GM12878 (cell line): ENCODE measurements at regions not wholly inside any gene's neighbourhood (a gene's known extent, or its start where the extent isn't known, plus 50 kb on each side); places are given as distances from the start of the nearest gene placed in this dataset.
A peak's percentile ranks its signal among the peaks of the same experiment; 100 is the strongest.

Experiments used
- ATAC-seq: fragments of 200-7000 bp; cut with Tn5 transposase; 3 replicates; pipeline ENCODE4 v1.9.1; 2020; ENCODE audit warnings: mild to moderate bottlenecking, moderate library complexity
- BruUV-seq: library from RNA; stranded (reverse); fragments of 400-500 nt; replicated peaks from 2 replicates; lab custom pipeline; 2021; lab: Mats Ljungman, UMichigan
- CTCF ChIA-PET: fragments of 300-600 bp; sonication (Branson Sonifier 250); formaldehyde crosslinking; extraction: SDS; loops from one replicate; lab custom pipeline; 2021; ENCODE audit warnings: inconsistent platforms; lab: Yijun Ruan, JAX
- POLR2A ChIA-PET: fragments of 350-600 bp; formaldehyde crosslinking; extraction: SDS; loops from one replicate; lab custom pipeline; 2021; ENCODE audit warnings: inconsistent platforms; lab: Charles Lee
- RAD21 ChIA-PET: fragments of 300-600 bp; sonication (Branson Sonifier 250); formaldehyde crosslinking; loops from one replicate; lab custom pipeline; 2023; ENCODE audit warnings: antibody characterized with exemption; ENCODE audit not compliant: unreplicated experiment; lab: Charles Lee
- SMC1A ChIA-PET: fragments of 300-600 bp; sonication (Branson Sonifier 250); formaldehyde crosslinking; loops from one replicate; lab custom pipeline; 2023; ENCODE audit not compliant: unreplicated experiment, uncharacterized antibody; lab: Charles Lee
- DNase-seq: peaks from one replicate; pipeline ENCODE4 v3.0.0-alpha.2; 2011; ENCODE audit warnings: low read depth, low spot score
- FAIRE-seq: peaks from 3 replicates; lab custom pipeline; 2011; peaks lifted over from hg19 to GRCh38; lab: Jason Lieb, UNC
- H2AFZ ChIP-seq: 2 replicates; pipeline ENCODE4 v1.6.0; 2011; ENCODE audit warnings: low read depth, low read length, control low read depth; ENCODE audit not compliant: control insufficient read depth
- H3K27ac ChIP-seq: 2 replicates; pipeline ENCODE4 v1.5.1; 2011; ENCODE audit warnings: control low read depth; ENCODE audit not compliant: control insufficient read depth, insufficient read depth
- H3K27me3 ChIP-seq, 2 experiments: replicated peaks in 1 of 2; 2 replicates each; pipeline versions ENCODE4 v1.6.0 to v1.6.1; 2011; ENCODE audit warnings: low read length in 1 of 2; ENCODE audit not compliant: control insufficient read depth in 2 of 2, insufficient read depth in 2 of 2
- H3K36me3 ChIP-seq, 2 experiments: 2 replicates each; pipeline ENCODE4 v1.5.1; 2011; ENCODE audit warnings: low read length in 1 of 2; ENCODE audit not compliant: control insufficient read depth in 2 of 2, insufficient read depth in 2 of 2
- H3K4me1 ChIP-seq: 2 replicates; pipeline ENCODE4 v1.6.1; 2011; ENCODE audit warnings: mild to moderate bottlenecking, low read length, moderate library complexity, mixed read lengths; ENCODE audit not compliant: control insufficient read depth, insufficient read depth
- H3K4me2 ChIP-seq: 2 replicates; pipeline ENCODE4 v1.6.0; 2011; ENCODE audit warnings: control low read depth; ENCODE audit not compliant: control insufficient read depth, insufficient read depth
- H3K4me3 ChIP-seq: fragments of 200-600 bp; sonication (generic); 2 replicates; pipeline ENCODE4 v1.5.1; 2016
- H3K79me2 ChIP-seq: 2 replicates; pipeline ENCODE4 v1.6.0; 2011; ENCODE audit warnings: low read length; ENCODE audit not compliant: control insufficient read depth, insufficient read depth
- H3K9ac ChIP-seq: 2 replicates; pipeline ENCODE4 v1.8.0; 2011; ENCODE audit warnings: low read length, control low read depth, mixed read lengths; ENCODE audit not compliant: control insufficient read depth, insufficient read depth
- H3K9me3 ChIP-seq: replicated peaks from 3 replicates; pipeline ENCODE4 v1.5.1; 2011; ENCODE audit warnings: mild to moderate bottlenecking, low read length; ENCODE audit not compliant: control insufficient read depth, insufficient read depth
- H4K20me1 ChIP-seq: 2 replicates; pipeline ENCODE4 v1.6.0; 2011; ENCODE audit not compliant: control insufficient read depth, insufficient read depth
- ATF3 ChIP-seq: IDR thresholded peaks from 2 replicates; pipeline ENCODE4 v1.6.1; 2011; ENCODE audit warnings: low read depth, mild to moderate bottlenecking, low read length, moderate library complexity, borderline replicate concordance; ENCODE audit errors: extremely low read depth
- BCL11A ChIP-seq: IDR thresholded peaks from 2 replicates; pipeline ENCODE4 v1.6.1; 2011; ENCODE audit warnings: low read depth, low read length
- BHLHE40 ChIP-seq, 2 experiments: fragments of 450-650 bp in 1 of 2; IDR thresholded peaks; 2 replicates each; pipeline ENCODE4 v1.6.1; 2011 to 2017; ENCODE audit warnings: low read depth in 2 of 2, borderline replicate concordance in 1 of 2, improper control_type of control experiment in 1 of 2, low read length in 1 of 2, mild to moderate bottlenecking in 1 of 2
- CHD2 ChIP-seq: IDR thresholded peaks from 2 replicates; pipeline ENCODE4 v1.6.1; 2011; ENCODE audit warnings: low read depth, low read length, improper control_type of control experiment, borderline replicate concordance
- DPF2 ChIP-seq: fragments of 450-650 bp; IDR thresholded peaks from 2 replicates; pipeline ENCODE4 v1.6.1; 2017; ENCODE audit warnings: mild to moderate bottlenecking
- EP300 ChIP-seq, 2 experiments: fragments of 150-350 bp in 1 of 2; IDR thresholded peaks; 2 replicates each; pipeline ENCODE4 v1.6.1; 2011 to 2012; ENCODE audit warnings: low read depth in 2 of 2, low read length in 2 of 2, borderline replicate concordance in 1 of 2, improper control_type of control experiment in 1 of 2, inconsistent platforms in 1 of 2; ENCODE audit not compliant: control insufficient read depth in 1 of 2
- FOXK2 ChIP-seq: fragments of 450-650 bp; IDR thresholded peaks from 2 replicates; pipeline ENCODE4 v1.6.1; 2017; ENCODE audit warnings: mild to moderate bottlenecking, moderate library complexity
- GATAD2B ChIP-seq: fragments of 450-650 bp; conservative IDR thresholded peaks from 2 replicates; pipeline ENCODE4 v1.6.1; 2017; ENCODE audit warnings: low read depth, mild to moderate bottlenecking, moderate library complexity
- IKZF1 ChIP-seq: fragments of 450-650 bp; conservative IDR thresholded peaks from 2 replicates; pipeline ENCODE4 v1.6.1; 2017; ENCODE audit warnings: antibody characterized with exemption, mild to moderate bottlenecking
- IKZF2 ChIP-seq, 2 experiments: fragments of 450-650 bp; IDR thresholded peaks; 2 replicates each; pipeline ENCODE4 v1.6.1; 2017; ENCODE audit warnings: mild to moderate bottlenecking in 2 of 2, moderate library complexity in 2 of 2
- MEF2A ChIP-seq: IDR thresholded peaks from 2 replicates; pipeline ENCODE4 v1.6.1; 2011; ENCODE audit warnings: low read depth, mild to moderate bottlenecking, low read length, moderate library complexity; ENCODE audit not compliant: insufficient read depth
- MTA2 ChIP-seq: fragments of 450-650 bp; IDR thresholded peaks from 2 replicates; pipeline ENCODE4 v1.6.1; 2016; ENCODE audit warnings: low read depth, mild to moderate bottlenecking, moderate library complexity
- MYC ChIP-seq: IDR thresholded peaks from 2 replicates; pipeline ENCODE4 v1.6.1; 2011; ENCODE audit warnings: mild to moderate bottlenecking, low read length, moderate library complexity, inconsistent platforms; ENCODE audit not compliant: insufficient read depth, insufficient replicate concordance, insufficient read length, severe bottlenecking
- NFYB ChIP-seq: IDR thresholded peaks from 2 replicates; pipeline ENCODE4 v1.6.1; 2011; ENCODE audit warnings: low read depth, mild to moderate bottlenecking, low read length, improper control_type of control experiment, moderate library complexity; ENCODE audit not compliant: insufficient read depth
- PAX5 ChIP-seq: IDR thresholded peaks from 2 replicates; pipeline ENCODE4 v1.6.1; 2011; ENCODE audit warnings: low read depth, low read length, borderline replicate concordance
- PRDM15 ChIP-seq: fragments of 450-650 bp; formaldehyde crosslinking; IDR thresholded peaks from 2 replicates; pipeline ENCODE4 v1.4.0; 2020; ENCODE audit warnings: mild to moderate bottlenecking, moderate library complexity
- SUZ12 ChIP-seq: fragments of 200-600 bp; sonication (generic); IDR thresholded peaks from one replicate; pipeline ENCODE4 v1.6.1; 2018; ENCODE audit warnings: antibody characterized with exemption, mild to moderate bottlenecking; ENCODE audit not compliant: unreplicated experiment
- TAF1 ChIP-seq: IDR thresholded peaks from 2 replicates; pipeline ENCODE4 v1.6.1; 2011; ENCODE audit warnings: mild to moderate bottlenecking, low read depth, low read length, borderline replicate concordance
- ZNF207 ChIP-seq: fragments of 450-650 bp; IDR thresholded peaks from 2 replicates; pipeline ENCODE4 v1.6.1; 2014; ENCODE audit warnings: antibody characterized with exemption, mild to moderate bottlenecking, borderline replicate concordance
- ZNF274 ChIP-seq: IDR thresholded peaks from one replicate; pipeline ENCODE4 v1.8.0; 2011; ENCODE audit not compliant: insufficient read length, insufficient read depth
- WGBS: methylation state at CpG from one replicate; pipeline ENCODE4 v1.1.6; 2016; ENCODE audit warnings: low lambda C conversion rate; ENCODE audit not compliant: insufficient replicate concordance, insufficient coverage; ENCODE audit errors: missing lambda C conversion rate; 5-methylcytosine and 5-hydroxymethylcytosine counted together
- in situ Hi-C: fragments of 300-500 bp; cut with MboI; formaldehyde crosslinking; loops from 9 replicates; pipeline ENCODE4 v1.14.3; 2018; ENCODE audit warnings: mixed read lengths
- intact Hi-C: fragments of 100-400 bp; cut with micrococcal nuclease; formaldehyde crosslinking; loops from one replicate; pipeline ENCODE4 v1.14.2; 2022; ENCODE audit not compliant: unreplicated experiment

- ChIA-PET RAD21 (no interaction called here), POLR2A (no interaction called here), SMC1A (interaction anchor here (1.0 to 1.5 kb wide), 3 partner anchors 9 to 226 kb away, joined by 4 read pairs; no protein-coding TSS in a partner anchor), CTCF (no interaction called here)
- DNase-seq (peak; percentile 16), ATAC-seq (peak; percentile 98), FAIRE-seq (peak; percentile 13)
- intact Hi-C loops, result no loop called here
- no peak overlapping the region for H2AFZ ChIP-seq
- H4K20me1 ChIP-seq, result no peaks in the 10 kb centered on the region
- BruUV-seq, result no TSS peak
- H3K4me3 ChIP-seq, result no peak overlapping the region
- H3K36me3 ChIP-seq, result no peaks in the 10 kb centered on the region
- H3K9ac ChIP-seq, result no peak overlapping the region
- H3K4me1 ChIP-seq, result no peaks in the 10 kb centered on the region
- no peaks in the 10 kb centered on the region for H3K9me3 ChIP-seq
- H3K27me3 ChIP-seq, result no peaks in the 10 kb centered on the region
- in situ Hi-C loops, result no loop called here
- H3K27ac ChIP-seq, result no peak overlapping the region
- no peak overlapping the region for H3K4me2 ChIP-seq
- WGBS, result 35% methylated on average over 7 of the region's 7 CpGs
- H3K79me2 ChIP-seq, result no peaks in the 10 kb centered on the region
- TF ChIP-seq MEF2A (no peak), IKZF1 (peak; percentile 44), TAF1 (no peak), MTA2 (peak; percentile 73), ATF3 (no peak), CHD2 (peak; percentile 23; the same call in 1 of the 2 replicates), PRDM15 (CRISPR knock-in tag) (no peak), NFYB (no peak), BCL11A (peak; percentile 64), ZNF274 (no peak), MYC (no peak), ZNF207 (no peak), FOXK2 (no peak), IKZF2 (IDR thresholded peaks at IDR 0.05) (peak in 1 of 2 experiments; percentile 30; a peak in 3 of 4 replicates), BHLHE40 (IDR thresholded peaks at IDR 0.05; ENCODE audit: borderline replicate concordance in 1 of 2, low read depth in 2 of 2, low read length in 1 of 2) (peak; percentile 45 to 51; a peak in 2 of 4 replicates), DPF2 (peak; percentile 78), GATAD2B (no peak), PAX5 (0 out of 2 replicates have a peak, but pooled peaks have one; percentile 18), SUZ12 (no peak), EP300 (IDR thresholded peaks at IDR 0.05; ENCODE audit: borderline replicate concordance in 1 of 2, control insufficient read depth in 1 of 2, low read depth in 2 of 2, low read length in 2 of 2) (peak; percentile 48 to 49; a peak in 1 of 4 replicates)
Measured at GRCh38 chr4:135269125-135269890, 1067.7 kb upstream of the PABPC4L start.
